Epithelial cell of esophagus (primary cell): ENCODE measurements at regions not wholly inside any gene's neighbourhood (a gene's known extent, or its start where the extent isn't known, plus 50 kb on each side); places are given as distances from the start of the nearest gene placed in this dataset.
A peak's percentile ranks its signal among the peaks of the same experiment; 100 is the strongest.

Source experiments
- DNase-seq: peaks from one replicate; pipeline ENCODE4 v3.0.0; 2010; ENCODE audit warnings: low read depth
- H3K4me3 ChIP-seq: 2 replicates; pipeline ENCODE4 v1.5.1; 2011; ENCODE audit warnings: mild to moderate bottlenecking, low read length, control low read depth
- CTCF ChIP-seq: IDR thresholded peaks from 2 replicates; pipeline ENCODE4 v1.5.1; 2011; ENCODE audit warnings: low read depth, mild to moderate bottlenecking, low read length, control low read depth, inconsistent platforms; ENCODE audit not compliant: insufficient read depth; ENCODE audit errors: missing control alignments

GRCh38 chr4:14315129-14315528 is 687.2 kb upstream of the CPEB2 start:
- no peak for DNase-seq
- no peak for TF ChIP-seq CTCF
- no peak overlapping the region for H3K4me3 ChIP-seq

- DNase-seq = peak; percentile 59
- no peak overlapping the region for H3K4me3 ChIP-seq
- no peak for TF ChIP-seq CTCF
Observed at GRCh38 chr4:14317351-14317750, 684.9 kb upstream of the CPEB2 start.

- no peak for TF ChIP-seq CTCF
- no peak for DNase-seq
- no peak overlapping the region for H3K4me3 ChIP-seq
Observed at GRCh38 chr4:14318671-14319070, 683.6 kb upstream of the CPEB2 start.

DNA sequence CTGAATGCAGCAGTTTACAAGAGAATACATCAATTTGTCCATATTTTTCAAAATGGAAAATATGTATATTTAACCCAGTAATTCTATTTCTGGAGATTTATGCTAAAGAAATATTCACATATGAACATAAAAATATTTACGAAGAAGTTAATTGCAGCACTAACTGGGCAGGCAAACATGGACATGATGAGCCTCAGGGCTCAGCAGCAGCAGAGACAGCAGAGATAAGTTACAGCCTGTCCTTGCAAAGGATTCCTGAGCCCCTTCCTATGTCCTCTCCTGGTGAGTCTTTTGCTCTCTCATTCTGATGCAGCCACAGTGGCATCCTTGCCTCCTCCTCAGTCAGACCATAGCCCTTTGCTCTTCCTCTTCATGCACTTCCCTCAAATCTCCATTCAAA is 680.6 kb upstream of the CPEB2 start:
- no peak for DNase-seq
- TF ChIP-seq CTCF = no peak
- H3K4me3 ChIP-seq = no peak overlapping the region

DNA sequence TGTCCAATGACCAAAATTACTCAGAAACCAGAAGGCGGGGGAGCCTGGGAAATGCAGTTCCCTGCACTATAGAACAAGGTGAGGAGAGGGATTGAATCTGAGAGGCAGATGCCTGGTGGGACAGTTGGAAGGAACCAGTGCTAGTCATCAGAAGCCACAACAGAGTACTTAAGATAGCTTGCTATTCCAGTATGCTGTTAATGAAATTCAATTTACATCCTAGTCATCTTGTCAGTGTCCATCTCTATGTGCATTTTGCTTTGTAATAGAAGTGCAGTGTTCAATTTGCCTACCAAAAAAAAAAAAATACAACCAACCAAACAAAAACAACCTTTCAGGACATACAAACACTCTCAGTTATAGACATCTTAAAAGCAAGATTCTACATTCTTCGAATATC is 679.1 kb upstream of the CPEB2 start:
- H3K4me3 ChIP-seq = no peak overlapping the region
- TF ChIP-seq CTCF = no peak
- DNase-seq = no peak

- no peak for DNase-seq
Observed at GRCh38 chr4:14329228-14329627, 673.1 kb upstream of the CPEB2 start.

DNA sequence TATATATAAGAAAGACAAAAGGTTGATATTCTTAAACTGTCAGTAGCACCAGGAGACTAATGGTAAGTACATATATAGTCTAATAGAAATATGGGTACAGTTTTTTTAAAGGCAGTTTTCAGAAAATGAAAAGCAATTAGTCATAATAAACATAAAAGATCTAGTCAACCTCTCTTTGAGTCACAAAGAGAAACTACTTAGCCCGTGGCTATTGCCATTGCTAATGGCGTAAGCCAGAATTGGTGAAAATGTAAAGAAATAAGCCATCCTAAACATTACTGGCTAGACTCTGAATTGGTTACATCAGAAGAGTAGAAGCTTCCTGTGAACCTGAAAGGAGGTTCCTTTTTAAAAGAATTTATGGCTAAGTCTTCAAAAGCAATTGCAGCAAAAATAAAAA is 668.7 kb upstream of the CPEB2 start:
- TF ChIP-seq CTCF = no peak
- no peak overlapping the region for H3K4me3 ChIP-seq
- peak; percentile 73 for DNase-seq

More at GRCh38 chr4:14329228-14329627, 673.1 kb upstream of the CPEB2 start:
- no peak overlapping the region for H3K4me3 ChIP-seq
- TF ChIP-seq CTCF = no peak
